Calu3 (cell line): ENCODE measurements at regions not wholly inside any gene's neighbourhood (a gene's known extent, or its start where the extent isn't known, plus 50 kb on each side); places are given as distances from the start of the nearest gene placed in this dataset.

Experiments
- BruUV-seq: library from RNA; stranded (reverse); fragments of 400-500 nt; replicated peaks from 2 replicates; lab custom pipeline; 2021; lab: Mats Ljungman, UMichigan
- CTCF ChIA-PET: fragments of 300-600 bp; sonication (Branson Sonifier 250); formaldehyde crosslinking; loops from one replicate; lab custom pipeline; 2022; ENCODE audit warnings: antibody characterized with exemption; lab: Charles Lee
- DNase-seq: peaks from one replicate; pipeline ENCODE4 v3.0.0; 2022
- H3K27ac Mint-ChIP-seq: one replicate; pipeline ENCODE4 v1.8.0; 2022; ENCODE audit warnings: mixed read lengths; ENCODE audit not compliant: unreplicated experiment
- H3K27me3 Mint-ChIP-seq: one replicate; pipeline ENCODE4 v1.8.0; 2022; ENCODE audit warnings: mixed read lengths; ENCODE audit not compliant: unreplicated experiment
- H3K36me3 Mint-ChIP-seq: one replicate; pipeline ENCODE4 v1.8.0; 2022; ENCODE audit warnings: mild to moderate bottlenecking, moderate library complexity, mixed read lengths; ENCODE audit not compliant: insufficient read depth, unreplicated experiment
- H3K4me1 Mint-ChIP-seq: one replicate; pipeline ENCODE4 v1.8.0; 2022; ENCODE audit warnings: mild to moderate bottlenecking, low read depth, mixed read lengths; ENCODE audit not compliant: unreplicated experiment
- H3K4me3 Mint-ChIP-seq: one replicate; pipeline ENCODE4 v1.8.0; 2022; ENCODE audit warnings: mild to moderate bottlenecking, low read depth, moderate library complexity, mixed read lengths; ENCODE audit not compliant: unreplicated experiment
- H3K9me3 Mint-ChIP-seq: one replicate; pipeline ENCODE4 v1.8.0; 2022; ENCODE audit warnings: low read depth, mixed read lengths; ENCODE audit not compliant: unreplicated experiment
- CTCF ChIP-seq: fragments of 200-600 bp; IDR thresholded peaks from one replicate; pipeline ENCODE4 v1.8.0; 2022; ENCODE audit warnings: antibody characterized with exemption; ENCODE audit not compliant: unreplicated experiment
- intact Hi-C: fragments of 100-400 bp; cut with micrococcal nuclease; formaldehyde crosslinking; loops from one replicate; pipeline ENCODE4 v1.10.0; 2022; ENCODE audit not compliant: unreplicated experiment

- no peak for DNase-seq
- Mint-ChIP-seq H3K27ac (no peak overlapping the region), H3K4me1 (no peaks in the 10 kb centered on the region), H3K27me3 (peaks cover 38% of the 10 kb centered on the region), H3K36me3 (no peaks in the 10 kb centered on the region), H3K9me3 (no peaks in the 10 kb centered on the region), H3K4me3 (no peak overlapping the region)
- BruUV-seq: no TSS peak
- intact Hi-C loops: no loop called here
- CTCF ChIA-PET: interaction anchor here (1.0 to 1.1 kb wide), 3 partner anchors 10 to 265 kb away, joined by 3 read pairs; no protein-coding TSS in a partner anchor
- TF ChIP-seq CTCF: no peak
Measured at GRCh38 chr18:46393230-46393629, 263.8 kb downstream of the LOXHD1 start.

- CTCF ChIA-PET: no interaction called here
- no peaks in the 10 kb centered on the region for H3K4me1 Mint-ChIP-seq
- no peak overlapping the region for H3K4me3 Mint-ChIP-seq
- DNase-seq: no peak
- no peak overlapping the region for H3K27ac Mint-ChIP-seq
- no peaks in the 10 kb centered on the region for H3K9me3 Mint-ChIP-seq
- intact Hi-C loops: no loop called here
- TF ChIP-seq CTCF: no peak
- H3K27me3 Mint-ChIP-seq: peaks cover 36% of the 10 kb centered on the region
- no peaks in the 10 kb centered on the region for H3K36me3 Mint-ChIP-seq
- no TSS peak for BruUV-seq
Measured at GRCh38 chr18:46393961-46394360, 263.1 kb downstream of the LOXHD1 start.

DNA sequence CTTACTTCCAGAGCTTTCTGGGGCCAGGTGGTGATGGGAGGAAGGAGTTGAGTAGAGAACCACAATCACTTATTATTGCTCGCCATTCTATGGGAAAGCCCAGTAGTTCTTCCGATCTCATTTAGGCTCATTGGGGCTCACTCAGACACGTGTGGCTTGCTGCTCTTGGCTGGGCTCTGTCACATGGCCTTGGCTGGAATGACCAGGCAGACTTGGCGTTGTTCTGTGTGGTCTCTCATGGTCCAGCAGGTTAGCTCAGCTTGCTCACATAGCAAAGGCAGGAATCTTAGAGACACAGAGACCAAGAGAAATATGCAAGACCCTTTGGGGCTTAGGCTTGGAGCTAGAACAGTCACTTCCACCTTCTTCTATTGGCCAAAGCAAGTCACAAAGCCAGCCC, 261.2 kb downstream of the LOXHD1 start:
- BruUV-seq: no TSS peak
- Mint-ChIP-seq H3K4me1 (no peaks in the 10 kb centered on the region), H3K36me3 (no peaks in the 10 kb centered on the region), H3K9me3 (no peaks in the 10 kb centered on the region), H3K27me3 (peaks cover 43% of the 10 kb centered on the region), H3K27ac (no peak overlapping the region), H3K4me3 (no peak overlapping the region)
- intact Hi-C loops: no loop called here
- DNase-seq: no peak
- no peak for TF ChIP-seq CTCF
- CTCF ChIA-PET: interaction anchor here (1.2 kb wide), 1 partner anchor 26 kb away, joined by 4 read pairs; no protein-coding TSS in a partner anchor

DNA sequence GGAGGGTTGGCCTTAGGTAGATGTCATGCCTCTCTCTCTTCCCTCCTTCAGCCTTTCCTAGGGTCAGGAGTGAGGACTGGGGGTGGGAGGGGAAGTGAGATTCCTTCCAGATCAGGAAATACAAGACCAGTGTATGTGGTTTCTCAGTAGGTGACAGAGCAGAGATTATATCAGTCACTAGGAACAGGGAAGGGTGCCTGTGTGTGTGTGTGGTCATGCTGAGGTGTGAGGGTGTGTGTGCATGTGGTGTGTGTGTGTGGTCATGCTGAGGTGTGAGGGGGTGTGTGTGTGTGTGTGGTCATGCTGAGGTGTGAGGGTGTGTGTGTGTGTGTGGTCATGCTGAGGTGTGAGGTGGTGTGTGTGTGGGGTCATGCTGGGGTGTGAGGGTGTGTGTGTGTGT, 259.8 kb downstream of the LOXHD1 start:
- no peaks in the 10 kb centered on the region for H3K4me1 Mint-ChIP-seq
- intact Hi-C loops: no loop called here
- H3K27me3 Mint-ChIP-seq: peaks cover 43% of the 10 kb centered on the region
- no TSS peak for BruUV-seq
- H3K27ac Mint-ChIP-seq: peak overlapping the region; percentile 27
- H3K36me3 Mint-ChIP-seq: no peaks in the 10 kb centered on the region
- no peak overlapping the region for H3K4me3 Mint-ChIP-seq
- CTCF ChIA-PET: no interaction called here
- no peak for TF ChIP-seq CTCF
- no peak for DNase-seq
- H3K9me3 Mint-ChIP-seq: no peaks in the 10 kb centered on the region
